ENCODE measurements at regions not wholly inside any gene's neighbourhood (a gene's known extent, or its start where the extent isn't known, plus 50 kb on each side); places are given as distances from the start of the nearest gene placed in this dataset.

GRCh38 chr6:12442455-12442854, 152.3 kb downstream of the EDN1 start:
- Histone ChIP-seq H3K4me3 (ENCODE audit: low read depth, low read length, poor library complexity, severe bottlenecking) (no peak overlapping the region), H3K4me1 (ENCODE audit: insufficient read depth, low read length, poor library complexity, severe bottlenecking) (no peaks in the 10 kb centered on the region), H3K27ac (ENCODE audit: low read depth, low read length, poor library complexity, severe bottlenecking) (no peak overlapping the region), H3K36me3 (ENCODE audit: insufficient read depth, low read length, poor library complexity, severe bottlenecking) (no peaks in the 10 kb centered on the region), H3K27me3 (replicated peaks; ENCODE audit: insufficient read depth, low read depth, low read length, poor library complexity) (peaks cover 21% of the 10 kb centered on the region), H3K9me3 (ENCODE audit: low read depth, low read length, poor library complexity, severe bottlenecking) (no peaks in the 10 kb centered on the region)
- TF ChIP-seq, protein P1, sequence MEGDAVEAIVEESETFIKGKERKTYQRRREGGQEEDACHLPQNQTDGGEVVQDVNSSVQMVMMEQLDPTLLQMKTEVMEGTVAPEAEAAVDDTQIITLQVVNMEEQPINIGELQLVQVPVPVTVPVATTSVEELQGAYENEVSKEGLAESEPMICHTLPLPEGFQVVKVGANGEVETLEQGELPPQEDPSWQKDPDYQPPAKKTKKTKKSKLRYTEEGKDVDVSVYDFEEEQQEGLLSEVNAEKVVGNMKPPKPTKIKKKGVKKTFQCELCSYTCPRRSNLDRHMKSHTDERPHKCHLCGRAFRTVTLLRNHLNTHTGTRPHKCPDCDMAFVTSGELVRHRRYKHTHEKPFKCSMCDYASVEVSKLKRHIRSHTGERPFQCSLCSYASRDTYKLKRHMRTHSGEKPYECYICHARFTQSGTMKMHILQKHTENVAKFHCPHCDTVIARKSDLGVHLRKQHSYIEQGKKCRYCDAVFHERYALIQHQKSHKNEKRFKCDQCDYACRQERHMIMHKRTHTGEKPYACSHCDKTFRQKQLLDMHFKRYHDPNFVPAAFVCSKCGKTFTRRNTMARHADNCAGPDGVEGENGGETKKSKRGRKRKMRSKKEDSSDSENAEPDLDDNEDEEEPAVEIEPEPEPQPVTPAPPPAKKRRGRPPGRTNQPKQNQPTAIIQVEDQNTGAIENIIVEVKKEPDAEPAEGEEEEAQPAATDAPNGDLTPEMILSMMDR (conservative IDR thresholded peaks at IDR 0.05; ENCODE audit: low read depth, low read length) = no peak
- no peak for TF ChIP-seq EZH2 (IDR thresholded peaks at IDR 0.05; ENCODE audit: borderline replicate concordance, low read depth, low read length, poor library complexity, severe bottlenecking)
- DNase-seq (ENCODE audit: low spot score) = no peak
- POLR2A ChIA-PET (ENCODE audit: low non-redundant PET) = no interaction called here
- intact Hi-C loops (cut with micrococcal nuclease; ENCODE audit: unreplicated experiment) = no loop called here
- CTCF ChIA-PET = no interaction called here
- no TSS peak for BruUV-seq (replicated peaks)

DNA sequence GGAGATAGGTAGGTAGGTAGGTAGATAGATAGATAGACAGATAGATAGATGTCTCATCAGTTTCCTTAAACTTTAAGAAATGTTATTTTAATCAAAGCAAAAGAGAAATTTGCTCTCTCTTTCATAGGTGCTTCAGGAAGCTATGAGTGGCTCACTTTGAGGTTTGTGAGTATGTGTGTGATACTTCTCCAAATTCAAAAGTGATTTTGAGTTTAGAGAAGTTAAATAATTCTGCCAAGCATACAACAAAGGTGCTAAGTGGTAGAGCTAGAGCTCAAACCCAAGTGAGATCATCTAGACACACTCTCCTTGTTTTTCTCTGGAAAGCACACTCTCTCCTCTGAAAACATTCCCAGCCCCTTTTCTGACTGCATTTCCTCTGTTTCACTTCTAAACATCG, 156.2 kb downstream of the EDN1 start:
- no peaks in the 10 kb centered on the region for H3K9me3 ChIP-seq (ENCODE audit: low read depth, low read length, poor library complexity, severe bottlenecking)
- no peaks in the 10 kb centered on the region for H3K36me3 ChIP-seq (ENCODE audit: insufficient read depth, low read length, poor library complexity, severe bottlenecking)
- CTCF ChIA-PET = no interaction called here
- no peaks in the 10 kb centered on the region for H3K4me1 ChIP-seq (ENCODE audit: insufficient read depth, low read length, poor library complexity, severe bottlenecking)
- POLR2A ChIA-PET (ENCODE audit: low non-redundant PET) = no interaction called here
- no TSS peak for BruUV-seq (replicated peaks)
- H3K4me3 ChIP-seq (ENCODE audit: low read depth, low read length, poor library complexity, severe bottlenecking) = no peak overlapping the region
- DNase-seq (ENCODE audit: low spot score) = no peak
- peaks cover 12% of the 10 kb centered on the region for H3K27me3 ChIP-seq (replicated peaks; ENCODE audit: insufficient read depth, low read depth, low read length, poor library complexity)
- intact Hi-C loops (cut with micrococcal nuclease; ENCODE audit: unreplicated experiment) = no loop called here
- no peak for TF ChIP-seq EZH2 (IDR thresholded peaks at IDR 0.05; ENCODE audit: borderline replicate concordance, low read depth, low read length, poor library complexity, severe bottlenecking)
- TF ChIP-seq, protein P1 (conservative IDR thresholded peaks at IDR 0.05; ENCODE audit: low read depth, low read length) = no peak
- no peak overlapping the region for H3K27ac ChIP-seq (ENCODE audit: low read depth, low read length, poor library complexity, severe bottlenecking)

GRCh38 chr6:12449447-12449846, 159.3 kb downstream of the EDN1 start:
- H3K4me1 ChIP-seq (ENCODE audit: insufficient read depth, low read length, poor library complexity, severe bottlenecking) = no peaks in the 10 kb centered on the region
- BruUV-seq (replicated peaks) = no TSS peak
- POLR2A ChIA-PET (ENCODE audit: low non-redundant PET) = no interaction called here
- H3K9me3 ChIP-seq (ENCODE audit: low read depth, low read length, poor library complexity, severe bottlenecking) = no peaks in the 10 kb centered on the region
- peaks cover 12% of the 10 kb centered on the region for H3K27me3 ChIP-seq (replicated peaks; ENCODE audit: insufficient read depth, low read depth, low read length, poor library complexity)
- intact Hi-C loops (cut with micrococcal nuclease; ENCODE audit: unreplicated experiment) = no loop called here
- DNase-seq (ENCODE audit: low spot score) = no peak
- no peaks in the 10 kb centered on the region for H3K36me3 ChIP-seq (ENCODE audit: insufficient read depth, low read length, poor library complexity, severe bottlenecking)
- TF ChIP-seq, protein P1 (conservative IDR thresholded peaks at IDR 0.05; ENCODE audit: low read depth, low read length) = no peak
- no peak for TF ChIP-seq EZH2 (IDR thresholded peaks at IDR 0.05; ENCODE audit: borderline replicate concordance, low read depth, low read length, poor library complexity, severe bottlenecking)
- no peak overlapping the region for H3K4me3 ChIP-seq (ENCODE audit: low read depth, low read length, poor library complexity, severe bottlenecking)
- no peak overlapping the region for H3K27ac ChIP-seq (ENCODE audit: low read depth, low read length, poor library complexity, severe bottlenecking)
- CTCF ChIA-PET = no interaction called here
